KOPT-K1 (cell line): ENCODE measurements at regions not wholly inside any gene's neighbourhood (a gene's known extent, or its start where the extent isn't known, plus 50 kb on each side); places are given as distances from the start of the nearest gene placed in this dataset.

ENCODE experiments used
- H3K27ac ChIP-seq: fragments of 200-600 bp; sonication (generic); 2 replicates; pipeline ENCODE4 v1.5.1; 2016; ENCODE audit warnings: antibody characterized with exemption, mild to moderate bottlenecking, low read depth, low read length; ENCODE audit not compliant: poor library complexity, severe bottlenecking
- H3K36me3 ChIP-seq: fragments of 200-600 bp; sonication (generic); 2 replicates; pipeline ENCODE4 v1.5.1; 2017; ENCODE audit warnings: antibody characterized with exemption, mild to moderate bottlenecking, low read length, moderate library complexity; ENCODE audit not compliant: insufficient read depth
- H3K9me3 ChIP-seq: fragments of 200-600 bp; sonication (generic); 2 replicates; pipeline ENCODE4 v1.5.1; 2017; ENCODE audit warnings: antibody characterized with exemption, low read length, mild to moderate bottlenecking; ENCODE audit not compliant: insufficient read depth, poor library complexity, severe bottlenecking

- Histone ChIP-seq H3K9me3 (no peaks in the 10 kb centered on the region), H3K27ac (no peak overlapping the region), H3K36me3 (no peaks in the 10 kb centered on the region)
Observed at GRCh38 chr6:110527516-110527915, 51.1 kb upstream of the SLC22A16 start.

GRCh38 chr6:110526726-110527125 is 50.3 kb upstream of the SLC22A16 start:
- H3K36me3 ChIP-seq = no peaks in the 10 kb centered on the region
- no peaks in the 10 kb centered on the region for H3K9me3 ChIP-seq
- H3K27ac ChIP-seq = no peak overlapping the region
